ENCODE measurements at regions not wholly inside any gene's neighbourhood (a gene's known extent, or its start where the extent isn't known, plus 50 kb on each side); places are given as distances from the start of the nearest gene placed in this dataset.
"Not testable (repeated sequence)": the region's sequence is repeated elsewhere in the genome, so short reads cannot be mapped to it uniquely, and the experiment has no call there.

GRCh38 chr2:161504628-161505289 lies 88.7 kb downstream of the TBR1 start:
- not testable (repeated sequence) for H4K8ac ChIP-seq (ENCODE audit: low read depth, low read length); H2BK12ac ChIP-seq (ENCODE audit: low read length); H3K4me1 ChIP-seq (ENCODE audit: control insufficient read depth in 2 of 2, insufficient read depth in 1 of 2, low read depth in 1 of 2, low read length in 2 of 2); H2AK5ac ChIP-seq (ENCODE audit: low read depth, low read length); H3K18ac ChIP-seq (ENCODE audit: low read length); H3K27ac ChIP-seq (replicated peaks; ENCODE audit: low read length); H3K14ac ChIP-seq (ENCODE audit: low read length); H3K4me3 ChIP-seq (ENCODE audit: low read length in 2 of 2); DNase-seq (ENCODE audit: low spot score); H3K36me3 ChIP-seq (replicated peaks in 1 of 2; ENCODE audit: control insufficient read depth in 2 of 2, insufficient read depth in 2 of 2, low read length in 2 of 2); H3K4me2 ChIP-seq (ENCODE audit: insufficient read depth, low read length, poor library complexity, severe bottlenecking); H2BK5ac ChIP-seq (ENCODE audit: low read length); H3K23ac ChIP-seq (ENCODE audit: low read depth, low read length, poor library complexity); H3K4ac ChIP-seq (ENCODE audit: low read length); H3K79me1 ChIP-seq (ENCODE audit: low read depth, low read length); H2BK120ac ChIP-seq (ENCODE audit: low read depth, low read length); H2BK15ac ChIP-seq (ENCODE audit: low read length); H3K9me3 ChIP-seq (replicated peaks in 1 of 2; ENCODE audit: control insufficient read depth in 2 of 2, insufficient read depth in 1 of 2, low read depth in 1 of 2, low read length in 2 of 2); H3K9ac ChIP-seq (ENCODE audit: low read depth, low read length, poor library complexity); H3K27me3 ChIP-seq (ENCODE audit: control insufficient read depth in 3 of 3, insufficient read depth in 3 of 3, low read depth in 1 of 3, low read length in 3 of 3); H4K91ac ChIP-seq (ENCODE audit: low read depth, low read length, poor library complexity)
- no CpG with 5 or more reads among the region's 9 CpGs for WGBS, 2 donors (ENCODE audit: extremely low coverage in 2 of 2, insufficient read length in 2 of 2, insufficient replicate concordance in 1 of 2)
- peak overlapping the region; percentile 35 for H2AFZ ChIP-seq (ENCODE audit: low read length)

GRCh38 chr2:161505466-161505865 lies 89.4 kb downstream of the TBR1 start:
- not testable (repeated sequence) for H2BK120ac ChIP-seq (ENCODE audit: low read depth, low read length); H2BK12ac ChIP-seq (ENCODE audit: low read length); H3K4me2 ChIP-seq (ENCODE audit: insufficient read depth, low read length, poor library complexity, severe bottlenecking); H3K4me3 ChIP-seq (ENCODE audit: low read length in 2 of 2); H3K4ac ChIP-seq (ENCODE audit: low read length); H3K23ac ChIP-seq (ENCODE audit: low read depth, low read length, poor library complexity); H3K14ac ChIP-seq (ENCODE audit: low read length); H4K91ac ChIP-seq (ENCODE audit: low read depth, low read length, poor library complexity); H2BK15ac ChIP-seq (ENCODE audit: low read length); H4K8ac ChIP-seq (ENCODE audit: low read depth, low read length); H3K9ac ChIP-seq (ENCODE audit: low read depth, low read length, poor library complexity); H3K36me3 ChIP-seq (replicated peaks in 1 of 2; ENCODE audit: control insufficient read depth in 2 of 2, insufficient read depth in 2 of 2, low read length in 2 of 2); H2BK5ac ChIP-seq (ENCODE audit: low read length); H3K27ac ChIP-seq (replicated peaks; ENCODE audit: low read length); H2AK5ac ChIP-seq (ENCODE audit: low read depth, low read length); H3K27me3 ChIP-seq (ENCODE audit: control insufficient read depth in 3 of 3, insufficient read depth in 3 of 3, low read depth in 1 of 3, low read length in 3 of 3); DNase-seq (ENCODE audit: low spot score); H3K18ac ChIP-seq (ENCODE audit: low read length); H3K4me1 ChIP-seq (ENCODE audit: control insufficient read depth in 2 of 2, insufficient read depth in 1 of 2, low read depth in 1 of 2, low read length in 2 of 2); H3K79me1 ChIP-seq (ENCODE audit: low read depth, low read length); H2AFZ ChIP-seq (ENCODE audit: low read length); H3K9me3 ChIP-seq (replicated peaks in 1 of 2; ENCODE audit: control insufficient read depth in 2 of 2, insufficient read depth in 1 of 2, low read depth in 1 of 2, low read length in 2 of 2)
- no CpG with 5 or more reads among the region's 7 CpGs for WGBS, 2 donors (ENCODE audit: extremely low coverage in 2 of 2, insufficient read length in 2 of 2, insufficient replicate concordance in 1 of 2)

- DNase-seq (ENCODE audit: low spot score), result peak; percentile 5
- not testable (repeated sequence) for H3K4me3 ChIP-seq (ENCODE audit: low read length in 2 of 2); H2BK5ac ChIP-seq (ENCODE audit: low read length); H3K9ac ChIP-seq (ENCODE audit: low read depth, low read length, poor library complexity); H3K36me3 ChIP-seq (replicated peaks in 1 of 2; ENCODE audit: control insufficient read depth in 2 of 2, insufficient read depth in 2 of 2, low read length in 2 of 2); H3K9me3 ChIP-seq (replicated peaks in 1 of 2; ENCODE audit: control insufficient read depth in 2 of 2, insufficient read depth in 1 of 2, low read depth in 1 of 2, low read length in 2 of 2); H2BK15ac ChIP-seq (ENCODE audit: low read length); H3K4me1 ChIP-seq (ENCODE audit: control insufficient read depth in 2 of 2, insufficient read depth in 1 of 2, low read depth in 1 of 2, low read length in 2 of 2); H3K27me3 ChIP-seq (ENCODE audit: control insufficient read depth in 3 of 3, insufficient read depth in 3 of 3, low read depth in 1 of 3, low read length in 3 of 3); H2AK5ac ChIP-seq (ENCODE audit: low read depth, low read length); H3K27ac ChIP-seq (replicated peaks; ENCODE audit: low read length); H3K18ac ChIP-seq (ENCODE audit: low read length); H4K91ac ChIP-seq (ENCODE audit: low read depth, low read length, poor library complexity); H3K4me2 ChIP-seq (ENCODE audit: insufficient read depth, low read length, poor library complexity, severe bottlenecking); H3K23ac ChIP-seq (ENCODE audit: low read depth, low read length, poor library complexity); H3K14ac ChIP-seq (ENCODE audit: low read length); H2BK120ac ChIP-seq (ENCODE audit: low read depth, low read length); H3K79me1 ChIP-seq (ENCODE audit: low read depth, low read length); H4K8ac ChIP-seq (ENCODE audit: low read depth, low read length); H2BK12ac ChIP-seq (ENCODE audit: low read length); H3K4ac ChIP-seq (ENCODE audit: low read length)
- peak overlapping the region; percentile 56 for H2AFZ ChIP-seq (ENCODE audit: low read length)
- WGBS, 2 donors (ENCODE audit: extremely low coverage in 2 of 2, insufficient read length in 2 of 2, insufficient replicate concordance in 1 of 2), result no CpG with 5 or more reads among the region's 10 CpGs
These were observed 97.4 kb downstream of the TBR1 start for GRCh38 chr2:161513295-161514032.

GRCh38 chr2:161522796-161523195 lies 101.4 kb upstream of the SLC4A10 start:
- Histone ChIP-seq H3K4me3 (ENCODE audit: low read length in 2 of 2) (no peak overlapping the region), H3K4me1 (ENCODE audit: control insufficient read depth in 2 of 2, insufficient read depth in 1 of 2, low read depth in 1 of 2, low read length in 2 of 2) (no peaks in the 10 kb centered on the region), H3K36me3 (replicated peaks in 1 of 2; ENCODE audit: control insufficient read depth in 2 of 2, insufficient read depth in 2 of 2, low read length in 2 of 2) (no peaks in the 10 kb centered on the region), H3K18ac (ENCODE audit: low read length) (no peak overlapping the region), H4K91ac (ENCODE audit: low read depth, low read length, poor library complexity) (no peak overlapping the region), H3K27ac (replicated peaks; ENCODE audit: low read length) (no peak overlapping the region), H2BK15ac (ENCODE audit: low read length) (no peak overlapping the region), H4K8ac (ENCODE audit: low read depth, low read length) (no peak overlapping the region), H2BK12ac (ENCODE audit: low read length) (no peak overlapping the region), H2AK5ac (ENCODE audit: low read depth, low read length) (no peak overlapping the region), H3K9ac (ENCODE audit: low read depth, low read length, poor library complexity) (no peak overlapping the region), H2BK5ac (ENCODE audit: low read length) (no peak overlapping the region), H3K14ac (ENCODE audit: low read length) (no peak overlapping the region), H3K79me1 (ENCODE audit: low read depth, low read length) (no peaks in the 10 kb centered on the region), H3K23ac (ENCODE audit: low read depth, low read length, poor library complexity) (no peak overlapping the region), H2AFZ (ENCODE audit: low read length) (no peak overlapping the region), H2BK120ac (ENCODE audit: low read depth, low read length) (no peak overlapping the region), H3K4ac (ENCODE audit: low read length) (no peak overlapping the region), H3K27me3 (ENCODE audit: control insufficient read depth in 3 of 3, insufficient read depth in 3 of 3, low read depth in 1 of 3, low read length in 3 of 3) (no peaks in the 10 kb centered on the region), H3K9me3 (replicated peaks in 1 of 2; ENCODE audit: control insufficient read depth in 2 of 2, insufficient read depth in 1 of 2, low read depth in 1 of 2, low read length in 2 of 2) (peaks cover 0 to 3% of the 10 kb centered on the region in 2 donors), H3K4me2 (ENCODE audit: insufficient read depth, low read length, poor library complexity, severe bottlenecking) (no peak overlapping the region)
- DNase-seq (ENCODE audit: low spot score), result no peak
